ENCODE measurements at regions not wholly inside any gene's neighbourhood (a gene's known extent, or its start where the extent isn't known, plus 50 kb on each side); places are given as distances from the start of the nearest gene placed in this dataset.

DNA sequence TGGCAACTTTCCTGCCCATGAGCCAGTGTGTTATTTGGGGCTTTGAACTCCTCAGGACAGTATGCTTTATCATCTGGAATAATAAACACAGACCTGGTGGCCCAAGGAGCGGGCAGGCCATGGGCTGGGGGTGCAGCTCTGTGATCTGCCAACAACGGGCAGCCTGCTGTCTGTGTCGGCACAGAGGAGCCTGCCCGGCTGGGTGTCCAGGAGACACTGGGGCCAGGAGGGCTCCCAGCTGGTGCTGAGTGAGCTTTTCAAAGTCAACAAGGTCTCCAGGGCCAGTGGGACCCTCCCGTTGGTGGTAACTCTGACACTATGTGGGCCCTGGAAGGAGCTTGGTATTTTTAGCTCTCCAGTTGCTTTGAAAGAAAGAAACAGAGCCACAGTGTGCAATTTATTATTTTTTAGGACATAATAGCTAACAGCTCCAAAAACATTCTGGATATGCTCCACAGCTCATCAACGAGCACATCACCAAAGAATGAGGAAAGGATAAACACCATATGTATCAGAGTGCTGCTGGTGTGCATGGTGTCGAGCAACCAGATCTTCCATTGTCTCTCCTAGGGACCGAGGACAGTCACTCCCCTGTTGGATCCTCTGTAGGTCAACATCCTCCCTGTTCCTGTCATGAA lies 488.7 kb upstream of the USP24 start (continued):
- TF ChIP-seq, protein P1, sequence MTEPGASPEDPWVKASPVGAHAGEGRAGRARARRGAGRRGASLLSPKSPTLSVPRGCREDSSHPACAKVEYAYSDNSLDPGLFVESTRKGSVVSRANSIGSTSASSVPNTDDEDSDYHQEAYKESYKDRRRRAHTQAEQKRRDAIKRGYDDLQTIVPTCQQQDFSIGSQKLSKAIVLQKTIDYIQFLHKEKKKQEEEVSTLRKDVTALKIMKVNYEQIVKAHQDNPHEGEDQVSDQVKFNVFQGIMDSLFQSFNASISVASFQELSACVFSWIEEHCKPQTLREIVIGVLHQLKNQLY (CRISPR knock-in tag; IDR thresholded peaks at IDR 0.05): no peak
- TF ChIP-seq STAT6 (CRISPR knock-in tag; conservative IDR thresholded peaks at IDR 0.05; ENCODE audit: low read depth): no peak
- TF ChIP-seq KAT7 (CRISPR knock-in tag; IDR thresholded peaks at IDR 0.05; ENCODE audit: borderline replicate concordance): no peak
- no peak for TF ChIP-seq USF2 (CRISPR knock-in tag; IDR thresholded peaks at IDR 0.05)
- TF ChIP-seq, protein P2, sequence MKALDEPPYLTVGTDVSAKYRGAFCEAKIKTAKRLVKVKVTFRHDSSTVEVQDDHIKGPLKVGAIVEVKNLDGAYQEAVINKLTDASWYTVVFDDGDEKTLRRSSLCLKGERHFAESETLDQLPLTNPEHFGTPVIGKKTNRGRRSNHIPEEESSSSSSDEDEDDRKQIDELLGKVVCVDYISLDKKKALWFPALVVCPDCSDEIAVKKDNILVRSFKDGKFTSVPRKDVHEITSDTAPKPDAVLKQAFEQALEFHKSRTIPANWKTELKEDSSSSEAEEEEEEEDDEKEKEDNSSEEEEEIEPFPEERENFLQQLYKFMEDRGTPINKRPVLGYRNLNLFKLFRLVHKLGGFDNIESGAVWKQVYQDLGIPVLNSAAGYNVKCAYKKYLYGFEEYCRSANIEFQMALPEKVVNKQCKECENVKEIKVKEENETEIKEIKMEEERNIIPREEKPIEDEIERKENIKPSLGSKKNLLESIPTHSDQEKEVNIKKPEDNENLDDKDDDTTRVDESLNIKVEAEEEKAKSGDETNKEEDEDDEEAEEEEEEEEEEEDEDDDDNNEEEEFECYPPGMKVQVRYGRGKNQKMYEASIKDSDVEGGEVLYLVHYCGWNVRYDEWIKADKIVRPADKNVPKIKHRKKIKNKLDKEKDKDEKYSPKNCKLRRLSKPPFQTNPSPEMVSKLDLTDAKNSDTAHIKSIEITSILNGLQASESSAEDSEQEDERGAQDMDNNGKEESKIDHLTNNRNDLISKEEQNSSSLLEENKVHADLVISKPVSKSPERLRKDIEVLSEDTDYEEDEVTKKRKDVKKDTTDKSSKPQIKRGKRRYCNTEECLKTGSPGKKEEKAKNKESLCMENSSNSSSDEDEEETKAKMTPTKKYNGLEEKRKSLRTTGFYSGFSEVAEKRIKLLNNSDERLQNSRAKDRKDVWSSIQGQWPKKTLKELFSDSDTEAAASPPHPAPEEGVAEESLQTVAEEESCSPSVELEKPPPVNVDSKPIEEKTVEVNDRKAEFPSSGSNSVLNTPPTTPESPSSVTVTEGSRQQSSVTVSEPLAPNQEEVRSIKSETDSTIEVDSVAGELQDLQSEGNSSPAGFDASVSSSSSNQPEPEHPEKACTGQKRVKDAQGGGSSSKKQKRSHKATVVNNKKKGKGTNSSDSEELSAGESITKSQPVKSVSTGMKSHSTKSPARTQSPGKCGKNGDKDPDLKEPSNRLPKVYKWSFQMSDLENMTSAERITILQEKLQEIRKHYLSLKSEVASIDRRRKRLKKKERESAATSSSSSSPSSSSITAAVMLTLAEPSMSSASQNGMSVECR (CRISPR knock-in tag; IDR thresholded peaks at IDR 0.05; ENCODE audit: borderline replicate concordance): no peak
- TF ChIP-seq E2F4 (CRISPR knock-in tag; IDR thresholded peaks at IDR 0.05; ENCODE audit: borderline replicate concordance, low read depth): no peak

DNA sequence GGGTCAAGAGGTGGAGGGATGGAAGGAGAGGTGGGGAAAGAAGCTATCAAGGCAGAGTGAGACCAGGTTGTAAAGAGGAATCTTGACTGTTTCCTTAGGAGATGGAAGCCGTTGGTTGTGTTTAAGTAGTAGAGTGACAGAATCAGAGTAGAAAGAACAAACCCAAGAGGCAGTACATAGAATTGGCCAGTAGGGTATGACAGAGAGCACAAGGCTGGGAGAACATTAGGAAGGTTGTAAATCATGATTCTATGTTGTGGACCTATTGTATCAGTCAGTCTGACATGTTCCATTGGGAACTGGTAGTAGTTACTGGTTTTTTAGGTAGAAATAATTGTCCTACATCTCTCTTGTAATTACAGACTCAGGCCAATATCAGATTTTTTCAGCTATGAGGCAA lies 486.9 kb upstream of the USP24 start:
- POLR2A ChIA-PET: no interaction called here
- H3K27me3 Mint-ChIP-seq (ENCODE audit: low read depth): no peaks in the 10 kb centered on the region; the same call in 1 of the 2 replicates
- no peak overlapping the region for H3K4me3 Mint-ChIP-seq
- DNase-seq (ENCODE audit: low spot score) (no peak), ATAC-seq (peak; percentile 94)
- TF ChIP-seq, protein P3, sequence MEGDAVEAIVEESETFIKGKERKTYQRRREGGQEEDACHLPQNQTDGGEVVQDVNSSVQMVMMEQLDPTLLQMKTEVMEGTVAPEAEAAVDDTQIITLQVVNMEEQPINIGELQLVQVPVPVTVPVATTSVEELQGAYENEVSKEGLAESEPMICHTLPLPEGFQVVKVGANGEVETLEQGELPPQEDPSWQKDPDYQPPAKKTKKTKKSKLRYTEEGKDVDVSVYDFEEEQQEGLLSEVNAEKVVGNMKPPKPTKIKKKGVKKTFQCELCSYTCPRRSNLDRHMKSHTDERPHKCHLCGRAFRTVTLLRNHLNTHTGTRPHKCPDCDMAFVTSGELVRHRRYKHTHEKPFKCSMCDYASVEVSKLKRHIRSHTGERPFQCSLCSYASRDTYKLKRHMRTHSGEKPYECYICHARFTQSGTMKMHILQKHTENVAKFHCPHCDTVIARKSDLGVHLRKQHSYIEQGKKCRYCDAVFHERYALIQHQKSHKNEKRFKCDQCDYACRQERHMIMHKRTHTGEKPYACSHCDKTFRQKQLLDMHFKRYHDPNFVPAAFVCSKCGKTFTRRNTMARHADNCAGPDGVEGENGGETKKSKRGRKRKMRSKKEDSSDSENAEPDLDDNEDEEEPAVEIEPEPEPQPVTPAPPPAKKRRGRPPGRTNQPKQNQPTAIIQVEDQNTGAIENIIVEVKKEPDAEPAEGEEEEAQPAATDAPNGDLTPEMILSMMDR (IDR thresholded peaks at IDR 0.05): peak; percentile 70
- no peak for TF ChIP-seq GRHL2 (CRISPR knock-in tag; IDR thresholded peaks at IDR 0.05; ENCODE audit: insufficient replicate concordance, severe bottlenecking)
- no peaks in the 10 kb centered on the region; the same call in 1 of the 2 replicates for H3K4me1 Mint-ChIP-seq
- H3K9me3 Mint-ChIP-seq: peaks cover 10% of the 10 kb centered on the region
- no peak overlapping the region for H3K27ac Mint-ChIP-seq
- no peaks in the 10 kb centered on the region for H3K36me3 Mint-ChIP-seq
- CTCF ChIA-PET: interaction anchor here (1.4 kb wide), 1 partner anchor 883 kb away, joined by 3 read pairs; no protein-coding TSS in a partner anchor
